Lower leg skin (tissue), 4 donors: ENCODE measurements at regions not wholly inside any gene's neighbourhood (a gene's known extent, or its start where the extent isn't known, plus 50 kb on each side); places are given as distances from the start of the nearest gene placed in this dataset.

Experiments used
- DNase-seq, 2 donors: peaks; one replicate each; pipeline ENCODE4 v3.0.0-alpha.2; 2019; ENCODE audit warnings: low spot score in 2 of 2
- H3K4me3 ChIP-seq: fragments of 200-600 bp; sonication (generic); 2 replicates; pipeline ENCODE4 v1.5.1; 2017; ENCODE audit warnings: mild to moderate bottlenecking, low read depth; ENCODE audit not compliant: poor library complexity, severe bottlenecking
- CTCF ChIP-seq, 3 donors: fragments of 450-650 bp; IDR thresholded peaks; one replicate each; pipeline ENCODE4 v1.5.1; 2016; ENCODE audit warnings: antibody characterized with exemption in 3 of 3, mild to moderate bottlenecking in 3 of 3, moderate library complexity in 2 of 3
- POLR2A ChIP-seq, 2 donors: fragments of 450-650 bp; IDR thresholded peaks; one replicate each; pipeline ENCODE4 v1.6.1; 2016 to 2017; ENCODE audit warnings: antibody characterized with exemption in 2 of 2, mild to moderate bottlenecking in 1 of 2, moderate library complexity in 1 of 2
- WGBS, 2 donors: methylation state at CpG; one replicate each; pipeline ENCODE4 v1.1.5; 2018; 5-methylcytosine and 5-hydroxymethylcytosine counted together
- intact Hi-C: fragments of 100-400 bp; cut with DNase I; formaldehyde crosslinking; loops from one replicate; pipeline ENCODE4 v1.15.0; 2023; ENCODE audit warnings: low total_unique reads

GRCh38 chr2:133676392-133677130 is 108.3 kb upstream of the NCKAP5 start:
- TF ChIP-seq POLR2A (IDR thresholded peaks at IDR 0.05) (no peak), CTCF (IDR thresholded peaks at IDR 0.05) (no peak)
- intact Hi-C loops, result no loop called here
- 57 to 63% methylated on average over 1 of the region's 1 CpG for WGBS, 2 donors
- no peak overlapping the region for H3K4me3 ChIP-seq
- no peak for DNase-seq

GRCh38 chr2:133680343-133681049 is 112.2 kb upstream of the NCKAP5 start:
- WGBS, 2 donors, result 88 to 89% methylated on average over 2 of the region's 2 CpGs
- intact Hi-C loops, result no loop called here

GRCh38 chr2:133682347-133682746 is 114.1 kb upstream of the NCKAP5 start:
- 69 to 81% methylated on average over 1 of the region's 1 CpG for WGBS, 2 donors
- intact Hi-C loops, result no loop called here
- H3K4me3 ChIP-seq, result no peak overlapping the region
- DNase-seq, result no peak
- TF ChIP-seq CTCF (IDR thresholded peaks at IDR 0.05), result no peak

More at GRCh38 chr2:133680343-133681049, 112.2 kb upstream of the NCKAP5 start:
- no peak for TF ChIP-seq CTCF (IDR thresholded peaks at IDR 0.05)
- no peak for TF ChIP-seq POLR2A (IDR thresholded peaks at IDR 0.05)
- H3K4me3 ChIP-seq, result no peak overlapping the region
- DNase-seq, result no peak

- WGBS, 2 donors, result 41% methylated on average over 3 of the region's 3 CpGs
- TF ChIP-seq CTCF (IDR thresholded peaks at IDR 0.05) (no peak), POLR2A (IDR thresholded peaks at IDR 0.05) (no peak)
- DNase-seq, result no peak
- H3K4me3 ChIP-seq, result no peak overlapping the region
- intact Hi-C loops, result no loop called here
Measured at GRCh38 chr2:133682906-133683305, 114.6 kb upstream of the NCKAP5 start.

GRCh38 chr2:133685636-133686215 is 117.5 kb upstream of the NCKAP5 start:
- intact Hi-C loops, result no loop called here
- 84 to 88% methylated on average over 2 of the region's 2 CpGs for WGBS, 2 donors
- no peak overlapping the region for H3K4me3 ChIP-seq
- TF ChIP-seq POLR2A (IDR thresholded peaks at IDR 0.05), result no peak
- no peak for TF ChIP-seq CTCF (IDR thresholded peaks at IDR 0.05)
- DNase-seq, result no peak
